ENCODE measurements at regions not wholly inside any gene's neighbourhood (a gene's known extent, or its start where the extent isn't known, plus 50 kb on each side); places are given as distances from the start of the nearest gene placed in this dataset.

DNA sequence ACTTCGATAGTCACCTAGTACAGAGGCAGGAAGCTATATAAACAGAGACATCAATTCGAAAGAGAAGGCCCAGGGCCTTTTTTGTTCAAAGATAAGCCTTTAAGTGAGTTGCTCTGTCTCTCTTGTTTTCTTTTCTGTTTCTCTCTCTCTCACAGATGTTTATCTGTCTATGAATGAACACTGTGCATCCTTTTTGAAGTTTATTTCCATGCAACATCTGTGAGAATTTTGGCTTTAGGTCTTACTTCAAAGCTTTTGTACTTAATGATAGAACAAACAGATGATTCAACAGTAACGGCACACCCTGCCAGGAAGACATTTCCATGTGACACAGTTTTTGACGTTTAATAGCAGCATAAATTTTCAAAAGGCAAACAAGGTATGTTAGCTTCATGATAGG, 1413.1 kb upstream of the CDH6 start:
- Mint-ChIP-seq H3K27me3 (ENCODE audit: low read depth) (no peaks in the 10 kb centered on the region), H3K36me3 (ENCODE audit: low read depth) (no peaks in the 10 kb centered on the region), H3K4me3 (no peak overlapping the region), H3K9me3 (no peaks in the 10 kb centered on the region), H3K4me1 (no peaks in the 10 kb centered on the region), H3K27ac (no peak overlapping the region)
- no peak for TF ChIP-seq CTCF (IDR thresholded peaks at IDR 0.05; ENCODE audit: unreplicated experiment in 3 of 3)

- no peaks in the 10 kb centered on the region for H3K4me1 Mint-ChIP-seq
- H3K4me3 Mint-ChIP-seq: no peak overlapping the region
- no peaks in the 10 kb centered on the region for H3K27me3 Mint-ChIP-seq (ENCODE audit: low read depth)
- no peaks in the 10 kb centered on the region for H3K9me3 Mint-ChIP-seq
- TF ChIP-seq CTCF (IDR thresholded peaks at IDR 0.05; ENCODE audit: unreplicated experiment in 3 of 3): no peak
- no peak overlapping the region for H3K27ac Mint-ChIP-seq
- no peaks in the 10 kb centered on the region for H3K36me3 Mint-ChIP-seq (ENCODE audit: low read depth)
These were observed 1414.3 kb upstream of the CDH6 start for GRCh38 chr5:29779141-29779540.

GRCh38 chr5:29777373-29777772, 1416.1 kb upstream of the CDH6 start:
- H3K27me3 Mint-ChIP-seq (ENCODE audit: low read depth): no peaks in the 10 kb centered on the region
- no peaks in the 10 kb centered on the region for H3K36me3 Mint-ChIP-seq (ENCODE audit: low read depth)
- no peak overlapping the region for H3K4me3 Mint-ChIP-seq
- H3K4me1 Mint-ChIP-seq: no peaks in the 10 kb centered on the region
- no peak for TF ChIP-seq CTCF (IDR thresholded peaks at IDR 0.05; ENCODE audit: unreplicated experiment in 3 of 3)
- H3K9me3 Mint-ChIP-seq: no peaks in the 10 kb centered on the region
- H3K27ac Mint-ChIP-seq: no peak overlapping the region

DNA sequence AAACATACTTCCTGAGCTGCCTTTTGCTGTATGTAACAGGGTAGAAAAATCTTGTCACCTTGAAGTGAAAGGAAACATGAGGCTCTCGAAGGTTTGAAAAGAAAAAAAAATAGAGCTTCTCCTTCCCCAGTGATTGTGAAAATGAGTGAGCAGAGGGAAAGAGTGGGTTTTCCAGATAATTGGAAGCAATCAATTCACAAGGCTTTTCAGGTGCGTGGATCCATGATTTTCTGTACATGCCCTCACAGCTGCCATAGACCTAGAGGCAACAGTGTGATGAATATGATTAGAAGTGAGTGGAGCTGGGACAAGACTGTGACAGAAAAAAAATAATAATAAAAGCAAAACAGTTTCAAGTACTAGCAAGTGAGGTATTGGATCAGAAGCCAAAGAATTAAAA, 1422.5 kb upstream of the CDH6 start:
- Mint-ChIP-seq H3K27me3 (ENCODE audit: low read depth) (no peaks in the 10 kb centered on the region), H3K36me3 (ENCODE audit: low read depth) (no peaks in the 10 kb centered on the region), H3K4me1 (no peaks in the 10 kb centered on the region), H3K4me3 (no peak overlapping the region), H3K9me3 (no peaks in the 10 kb centered on the region), H3K27ac (no peak overlapping the region)
- no peak for TF ChIP-seq CTCF (IDR thresholded peaks at IDR 0.05; ENCODE audit: unreplicated experiment in 3 of 3)

- Mint-ChIP-seq H3K4me3 (no peak overlapping the region), H3K27me3 (ENCODE audit: low read depth) (no peaks in the 10 kb centered on the region), H3K4me1 (no peaks in the 10 kb centered on the region), H3K27ac (no peak overlapping the region), H3K9me3 (no peaks in the 10 kb centered on the region), H3K36me3 (ENCODE audit: low read depth) (no peaks in the 10 kb centered on the region)
- TF ChIP-seq CTCF (IDR thresholded peaks at IDR 0.05; ENCODE audit: unreplicated experiment in 3 of 3): no peak
These were observed 1424.0 kb upstream of the CDH6 start for GRCh38 chr5:29769474-29769873.

GRCh38 chr5:29758986-29759421, 1434.5 kb upstream of the CDH6 start:
- Mint-ChIP-seq H3K27ac (no peak overlapping the region), H3K4me1 (no peaks in the 10 kb centered on the region), H3K27me3 (ENCODE audit: low read depth) (no peaks in the 10 kb centered on the region), H3K4me3 (no peak overlapping the region), H3K36me3 (ENCODE audit: low read depth) (no peaks in the 10 kb centered on the region), H3K9me3 (peaks cover 5% of the 10 kb centered on the region)
- no peak for TF ChIP-seq CTCF (IDR thresholded peaks at IDR 0.05; ENCODE audit: unreplicated experiment in 3 of 3)

Data from nephron (organoid).